RKO (cell line): ENCODE measurements at regions not wholly inside any gene's neighbourhood (a gene's known extent, or its start where the extent isn't known, plus 50 kb on each side); places are given as distances from the start of the nearest gene placed in this dataset.
"Not testable (repeated sequence)": the region's sequence is repeated elsewhere in the genome, so short reads cannot be mapped to it uniquely, and the experiment has no call there.

Experiments used
- DNase-seq: peaks from one replicate; pipeline ENCODE4 v3.0.0-alpha.2; 2016; ENCODE audit warnings: low spot score

DNA sequence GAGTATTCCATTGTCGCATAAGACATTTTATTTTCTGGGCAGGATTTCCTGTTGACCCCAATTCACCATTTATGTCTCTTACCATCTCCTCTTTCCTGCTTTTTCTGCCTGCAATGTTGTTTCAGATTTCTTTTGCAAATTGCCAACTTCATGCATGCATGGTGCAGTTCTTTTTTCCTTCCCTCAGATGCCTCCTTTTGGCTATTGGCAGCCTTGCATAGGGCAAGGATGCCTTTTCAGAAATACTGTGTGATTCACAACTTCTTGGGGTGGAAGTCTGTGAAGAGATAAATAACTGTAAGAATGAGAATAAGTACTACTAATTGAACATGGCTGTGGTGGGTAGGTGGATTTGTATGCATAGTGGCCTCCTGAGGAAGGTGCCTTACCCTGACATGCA, 116.7 kb downstream of the SOX4 start:
- no peak for DNase-seq

- DNase-seq = no peak
Measured at GRCh38 chr6:21710908-21711627, 117.5 kb downstream of the SOX4 start.

DNA sequence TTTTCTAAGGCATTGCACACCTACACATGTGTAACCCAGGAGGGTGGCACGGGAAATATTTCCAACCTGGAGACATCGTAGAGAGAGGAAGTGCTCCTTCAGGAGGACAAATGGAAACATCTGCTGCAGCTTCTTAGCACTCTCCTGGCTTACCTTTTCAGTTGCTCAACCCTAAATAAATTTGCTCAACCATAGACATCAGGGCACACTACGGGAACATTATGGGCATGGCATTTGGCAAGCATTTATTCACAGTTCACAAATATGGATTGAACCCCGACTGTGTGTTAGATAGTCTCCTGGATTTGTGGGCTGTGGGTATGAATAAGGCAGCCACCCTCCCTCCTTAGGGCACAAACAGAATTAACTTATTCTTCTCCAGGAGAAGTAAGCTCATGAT, 118.7 kb downstream of the SOX4 start:
- DNase-seq = no peak

GRCh38 chr6:21713481-21713880, 119.9 kb downstream of the SOX4 start:
- DNase-seq = no peak

GRCh38 chr6:21715180-21715579, 121.6 kb downstream of the SOX4 start:
- no peak for DNase-seq

- DNase-seq = no peak
Measured at GRCh38 chr6:21722510-21722909, 129.0 kb downstream of the SOX4 start.

DNA sequence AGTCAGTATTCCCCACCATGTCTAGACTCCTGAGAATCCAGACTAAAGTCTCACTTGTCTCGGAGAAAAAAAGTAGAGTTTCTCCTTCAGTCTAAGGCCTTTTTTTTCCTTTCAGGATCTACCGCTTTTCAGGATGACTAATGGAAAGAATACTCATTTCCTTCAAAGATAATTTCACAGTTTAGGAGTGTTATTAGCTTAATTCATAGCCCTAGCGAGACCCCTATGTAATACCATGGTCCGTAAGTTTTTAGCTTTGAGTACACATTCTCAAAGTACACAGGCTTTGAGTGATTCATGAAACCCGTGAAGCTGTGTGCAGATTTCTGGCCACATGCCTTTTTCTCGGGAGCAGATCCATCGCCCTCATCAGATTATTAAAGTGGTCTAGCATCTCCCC, 133.1 kb downstream of the SOX4 start:
- no peak for DNase-seq

- no peak for DNase-seq
Measured at GRCh38 chr6:21728141-21728540, 134.6 kb downstream of the SOX4 start.

DNA sequence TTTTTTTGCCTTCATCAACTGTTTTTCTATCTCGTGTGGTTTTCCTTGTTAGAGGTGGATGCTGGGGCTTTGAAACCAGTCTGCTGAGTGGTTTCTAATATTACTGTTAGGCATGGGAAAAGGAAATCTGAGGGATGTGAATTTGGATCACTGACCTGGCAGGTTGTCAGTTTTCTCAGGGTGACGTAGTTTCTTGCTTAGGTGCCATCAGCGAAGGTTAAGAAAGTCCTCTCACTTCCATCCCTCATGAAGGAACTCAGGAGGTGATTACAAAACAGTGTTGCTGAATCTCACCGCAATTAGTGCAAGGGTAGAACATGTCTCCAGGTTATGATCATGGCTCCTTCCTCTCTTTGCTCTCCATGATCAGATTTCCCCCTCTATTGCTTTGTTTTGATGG, 135.9 kb downstream of the SOX4 start:
- no peak for DNase-seq

GRCh38 chr6:21730533-21730932, 137.0 kb downstream of the SOX4 start:
- no peak for DNase-seq

DNA sequence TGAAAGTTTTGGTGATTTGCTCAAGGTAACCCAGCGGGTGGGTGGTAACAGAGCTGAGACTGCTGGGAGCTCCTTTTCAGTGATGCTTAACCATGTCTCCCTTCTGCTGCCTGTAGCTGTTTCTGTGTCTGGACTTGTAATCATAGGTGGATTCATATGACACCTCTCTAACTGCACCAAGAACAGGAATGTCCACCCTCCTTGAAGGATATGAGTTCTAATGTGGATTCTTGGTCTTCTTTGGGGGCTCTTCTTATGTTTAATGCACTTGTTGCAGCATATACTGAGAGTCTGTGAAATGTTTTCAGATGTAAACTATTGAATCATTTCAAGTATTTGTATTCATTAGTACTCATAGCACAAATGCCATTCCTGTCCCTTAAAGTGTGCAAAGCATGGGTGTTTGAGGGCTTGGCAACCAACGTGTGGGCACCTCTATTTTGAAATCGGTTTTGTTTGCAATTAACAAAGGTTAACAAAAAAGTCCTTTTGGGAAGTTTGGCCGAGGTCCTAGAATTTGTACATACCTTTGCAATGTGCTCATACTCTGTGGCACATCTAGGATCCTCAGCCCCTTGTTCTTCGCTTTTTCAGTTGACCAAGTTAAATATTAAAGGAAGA, 138.0 kb downstream of the SOX4 start:
- DNase-seq = no peak

DNA sequence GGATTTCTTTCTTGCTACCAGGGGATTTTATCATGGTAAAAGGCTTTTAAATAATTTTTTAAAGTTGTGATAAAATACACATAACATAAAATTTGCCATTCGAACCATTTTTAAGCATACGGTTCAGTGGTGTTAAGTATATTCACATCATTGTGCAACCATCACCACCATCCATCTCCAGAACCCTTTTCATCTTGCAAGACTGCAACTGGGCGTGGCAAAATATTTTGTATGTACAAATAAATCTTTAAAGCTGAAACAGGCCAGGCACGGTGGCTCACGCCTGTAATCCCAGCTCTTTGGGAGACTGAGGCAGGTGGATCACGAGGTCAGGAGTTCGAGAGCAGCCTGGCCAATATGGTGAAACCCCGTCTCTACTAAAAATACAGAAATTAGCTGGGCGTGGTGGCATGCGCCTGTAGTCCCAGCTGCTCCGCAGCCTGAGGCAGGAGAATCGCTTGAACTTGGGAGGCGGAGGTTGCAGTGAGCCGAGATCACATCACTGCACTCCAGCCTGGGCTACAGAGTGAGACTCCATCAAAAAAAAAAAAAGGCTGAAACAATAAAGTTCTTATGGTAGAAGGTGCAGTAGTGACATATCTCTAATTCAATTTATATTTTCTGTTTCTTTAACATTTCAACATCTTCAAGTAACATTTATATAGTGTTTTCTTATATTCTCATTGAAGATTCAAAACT, 138.6 kb downstream of the SOX4 start:
- DNase-seq = not testable (repeated sequence)

DNA sequence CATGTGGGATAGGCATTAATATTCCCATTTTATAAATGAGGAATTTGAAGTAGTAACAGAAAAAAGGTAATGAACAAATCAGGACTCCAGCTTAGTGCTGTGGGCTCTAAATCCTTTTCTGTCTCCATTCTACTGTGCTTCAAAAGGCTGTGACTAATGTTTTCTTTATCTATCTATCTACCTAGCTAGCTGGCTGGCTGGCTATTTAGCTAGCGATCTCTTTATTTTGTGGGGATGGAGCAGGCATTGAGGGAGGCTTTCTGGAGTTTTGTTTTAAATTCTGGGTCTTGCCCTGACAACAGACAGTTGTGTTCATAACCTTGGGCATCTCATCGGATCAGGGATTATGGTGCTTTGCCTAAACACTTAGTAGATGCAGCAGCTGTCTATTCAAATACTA, 139.2 kb downstream of the SOX4 start:
- no peak for DNase-seq

DNA sequence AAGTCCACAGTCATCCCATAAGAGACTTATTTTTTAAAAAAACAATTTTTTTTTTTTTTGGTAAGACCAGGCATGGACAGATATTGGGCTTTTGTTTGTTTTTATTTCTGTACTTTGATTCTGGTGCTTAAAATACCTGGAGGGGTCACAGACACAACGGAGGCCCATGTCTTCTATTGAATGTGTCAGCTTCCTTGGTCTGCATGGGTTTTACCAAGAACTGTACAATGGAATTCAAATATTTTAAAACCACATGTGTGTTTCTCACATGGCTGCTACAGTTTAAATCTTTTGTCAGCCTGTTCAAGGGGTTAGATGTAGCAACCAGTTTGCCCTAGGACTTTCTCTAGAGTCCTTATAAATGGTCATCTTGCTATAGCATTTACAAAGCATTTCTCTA, 139.8 kb downstream of the SOX4 start:
- no peak for DNase-seq

- no peak for DNase-seq
Measured at GRCh38 chr6:21734204-21734603, 140.7 kb downstream of the SOX4 start.

GRCh38 chr6:21738180-21739094, 144.9 kb downstream of the SOX4 start:
- DNase-seq = no peak

GRCh38 chr6:21739241-21739640, 145.7 kb downstream of the SOX4 start:
- no peak for DNase-seq

DNA sequence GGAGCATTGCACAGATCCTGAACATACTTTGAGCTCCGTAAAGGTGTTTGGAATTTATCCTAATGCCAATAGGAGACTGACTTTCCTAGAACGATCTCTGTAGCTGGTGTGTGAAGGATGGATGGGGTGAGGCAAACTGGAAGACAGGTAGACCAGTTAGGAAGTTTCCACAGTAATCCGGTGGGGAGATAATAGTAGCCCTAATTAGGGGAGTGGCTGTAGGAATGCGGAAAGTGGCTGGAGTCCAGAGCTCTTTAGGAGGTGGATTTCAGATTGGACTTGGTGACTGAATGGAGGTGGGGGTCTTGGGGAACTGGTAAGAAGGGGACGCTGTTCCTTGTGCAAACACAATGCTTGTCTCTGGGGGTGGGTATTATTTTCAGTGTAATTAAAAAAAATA, 146.3 kb downstream of the SOX4 start:
- no peak for DNase-seq

GRCh38 chr6:21740376-21741124, 147.0 kb downstream of the SOX4 start:
- DNase-seq = no peak

DNA sequence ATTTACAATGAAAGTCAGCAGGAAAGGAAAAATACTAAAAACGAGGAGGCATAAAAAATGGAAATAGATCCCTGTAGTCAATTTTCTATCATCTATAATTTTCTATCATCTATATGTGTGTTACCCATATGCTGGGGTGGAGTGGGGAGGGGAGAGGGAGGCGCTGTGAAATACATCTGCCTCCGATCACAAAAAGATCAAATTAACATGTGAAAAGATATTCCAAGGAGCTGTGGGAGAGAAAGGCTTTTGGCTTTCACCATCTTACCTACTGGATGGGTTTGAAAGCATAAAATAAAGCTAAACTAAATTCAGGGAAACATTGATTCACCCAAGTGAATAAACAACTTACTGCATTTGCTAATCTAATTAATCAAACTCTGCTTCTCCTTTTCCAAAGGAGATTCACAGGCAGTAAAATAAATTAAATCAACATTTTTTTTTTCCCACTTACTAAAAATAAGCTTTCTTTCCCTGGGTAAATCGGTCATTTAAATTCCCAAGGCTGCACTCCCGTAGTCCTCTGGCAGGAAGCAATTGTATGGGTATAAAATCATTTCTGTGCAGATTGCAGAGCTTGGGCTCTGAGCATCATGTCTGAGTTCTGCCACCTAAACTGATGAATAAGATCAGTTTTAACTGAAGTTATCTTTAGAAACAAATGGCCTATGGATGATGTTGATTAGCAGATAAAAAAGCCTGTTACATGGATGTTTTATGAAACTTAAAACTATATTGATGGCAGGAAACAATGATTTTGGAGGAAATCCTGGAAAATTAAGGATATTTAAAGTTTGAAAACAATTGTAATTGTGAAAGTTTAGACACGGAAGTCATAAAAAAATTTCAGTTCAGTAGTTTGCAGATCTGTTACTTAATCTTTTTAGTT, 147.9 kb downstream of the SOX4 start:
- DNase-seq = no peak

GRCh38 chr6:21742238-21742660, 148.7 kb downstream of the SOX4 start:
- no peak for DNase-seq
